Fibroblast of skin of scalp (primary cell): ENCODE measurements at regions not wholly inside any gene's neighbourhood (a gene's known extent, or its start where the extent isn't known, plus 50 kb on each side); places are given as distances from the start of the nearest gene placed in this dataset.
A peak's percentile ranks its signal among the peaks of the same experiment; 100 is the strongest.

Source experiments
- DNase-seq: peaks from one replicate; pipeline ENCODE4 v3.0.0-alpha.2; 2013

- no peak for DNase-seq
These were observed 263.6 kb upstream of the CTSO start for GRCh38 chr4:156217236-156217635.

- DNase-seq = no peak
These were observed 247.4 kb upstream of the CTSO start for GRCh38 chr4:156201050-156201449.

GRCh38 chr4:156198511-156198910 lies 244.8 kb upstream of the CTSO start:
- DNase-seq = no peak

GRCh38 chr4:156197216-156197615 lies 243.6 kb upstream of the CTSO start:
- no peak for DNase-seq

- no peak for DNase-seq
These were observed 243.1 kb upstream of the CTSO start for GRCh38 chr4:156196722-156197121.

GRCh38 chr4:156195914-156196313 lies 242.2 kb upstream of the CTSO start:
- DNase-seq = no peak

GRCh38 chr4:156194896-156195295 lies 241.2 kb upstream of the CTSO start:
- DNase-seq = no peak

GRCh38 chr4:156193800-156194199 lies 240.1 kb upstream of the CTSO start:
- no peak for DNase-seq

- DNase-seq = peak; percentile 13
These were observed 239.4 kb upstream of the CTSO start for GRCh38 chr4:156193106-156193505.

- no peak for DNase-seq
These were observed 238.4 kb upstream of the CTSO start for GRCh38 chr4:156192033-156192432.

GRCh38 chr4:156191044-156191781 lies 237.5 kb upstream of the CTSO start:
- no peak for DNase-seq

GRCh38 chr4:156190615-156191014 lies 236.9 kb upstream of the CTSO start:
- peak; percentile 89 for DNase-seq

- no peak for DNase-seq
These were observed 234.9 kb upstream of the CTSO start for GRCh38 chr4:156188596-156188995.

GRCh38 chr4:156186111-156186510 lies 232.4 kb upstream of the CTSO start:
- DNase-seq = no peak

GRCh38 chr4:156185514-156186055 lies 231.9 kb upstream of the CTSO start:
- no peak for DNase-seq

- DNase-seq = no peak
These were observed 228.6 kb upstream of the CTSO start for GRCh38 chr4:156182269-156182668.

GRCh38 chr4:156177941-156178340 lies 224.3 kb upstream of the CTSO start:
- DNase-seq = no peak

- no peak for DNase-seq
These were observed 223.2 kb upstream of the CTSO start for GRCh38 chr4:156176896-156177295.

- no peak for DNase-seq
These were observed 220.3 kb upstream of the CTSO start for GRCh38 chr4:156173937-156174336.

GRCh38 chr4:156173486-156173885 lies 219.8 kb upstream of the CTSO start:
- no peak for DNase-seq

GRCh38 chr4:156169861-156170260 lies 216.2 kb upstream of the CTSO start:
- peak; percentile 30 for DNase-seq

GRCh38 chr4:156169011-156169410 lies 215.3 kb upstream of the CTSO start:
- DNase-seq = peak; percentile 82

GRCh38 chr4:156168288-156168687 lies 214.6 kb upstream of the CTSO start:
- DNase-seq = no peak

GRCh38 chr4:156158747-156159146 lies 205.1 kb upstream of the CTSO start:
- no peak for DNase-seq

- no peak for DNase-seq
These were observed 201.3 kb upstream of the CTSO start for GRCh38 chr4:156154978-156155377.
